ENCODE measurements at regions not wholly inside any gene's neighbourhood (a gene's known extent, or its start where the extent isn't known, plus 50 kb on each side); places are given as distances from the start of the nearest gene placed in this dataset.
A peak's percentile ranks its signal among the peaks of the same experiment; 100 is the strongest.
"Not testable (repeated sequence)": the region's sequence is repeated elsewhere in the genome, so short reads cannot be mapped to it uniquely, and the experiment has no call there.

DNA sequence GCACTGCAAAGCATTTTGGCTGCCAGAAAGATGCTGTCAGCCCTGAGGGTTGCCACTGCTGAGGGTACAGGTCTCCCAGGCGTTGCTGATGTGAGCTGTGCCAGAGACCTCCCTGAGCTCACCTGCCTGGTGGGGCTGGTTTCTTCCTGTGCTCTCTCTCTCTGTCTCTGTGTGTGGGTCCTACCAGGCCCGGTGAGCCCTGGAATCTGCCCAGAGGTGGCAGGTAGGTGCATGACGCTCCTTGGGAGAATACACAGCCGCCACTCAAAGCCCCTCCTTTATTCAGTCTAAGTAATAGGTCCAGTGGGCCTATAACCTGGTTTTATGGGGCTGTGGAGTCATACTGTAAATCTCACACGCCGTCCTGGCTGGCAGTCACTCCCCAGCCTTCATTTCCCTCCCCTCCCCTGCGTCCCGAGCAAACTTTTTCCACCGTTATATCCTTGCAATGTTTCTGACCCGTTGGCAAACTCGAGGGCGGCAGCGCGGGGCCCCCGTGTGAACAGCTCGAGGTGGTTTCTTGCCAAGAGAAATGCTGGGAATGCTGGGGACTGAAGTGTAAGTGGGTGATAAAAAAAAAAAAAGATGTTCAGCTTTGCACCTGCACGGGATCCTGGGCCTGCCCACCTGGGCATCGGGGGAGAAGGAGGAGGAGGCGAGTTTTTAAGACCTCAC, 245.9 kb downstream of the CRLF2 start:
- Histone ChIP-seq H3K27ac (ENCODE audit: low read length) (no peak overlapping the region), H3K9me3 (ENCODE audit: control insufficient read depth, low read length) (no peaks in the 10 kb centered on the region), H3K27me3 (ENCODE audit: control insufficient read depth, insufficient read depth) (no peaks in the 10 kb centered on the region), H3K4me1 (ENCODE audit: control insufficient read depth, insufficient read depth, low read length) (no peaks in the 10 kb centered on the region), H3K4me3 (ENCODE audit: low read length) (no peak overlapping the region)
- DNase-seq (peak in 1 of 3 donors; percentile 44), ATAC-seq (no peak)
- intact Hi-C loops (cut with DNase I), result no loop called here
- WGBS, result 74% methylated on average over 19 of the region's 19 CpGs

DNA sequence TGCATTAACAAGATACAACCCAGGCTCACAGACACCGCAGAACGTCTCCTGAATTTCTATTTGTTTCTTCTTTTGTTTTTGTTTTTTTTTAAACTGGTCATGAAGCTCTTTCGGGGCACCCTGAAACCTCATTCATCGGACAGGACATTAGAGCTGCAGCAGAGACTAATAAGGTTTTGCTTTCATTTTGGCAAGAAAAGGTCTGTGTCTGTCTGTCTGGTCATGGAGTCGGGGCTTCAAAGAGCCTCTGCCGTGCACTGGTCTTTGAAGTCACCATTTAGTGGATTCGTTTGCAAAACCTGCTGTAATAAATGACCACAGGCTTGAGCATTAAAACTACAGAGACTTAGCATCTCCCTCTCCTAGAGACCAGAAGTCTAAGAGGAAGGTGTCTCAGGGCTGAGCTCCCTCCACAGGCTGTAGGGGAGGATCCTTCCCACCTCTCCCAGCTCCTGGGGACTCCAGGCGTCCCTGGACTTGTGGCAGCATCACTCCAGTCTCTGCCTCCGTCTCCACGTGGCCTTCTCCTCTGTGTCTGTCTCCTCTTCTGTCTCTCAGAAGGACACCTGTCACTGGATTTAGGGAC, 247.5 kb downstream of the CRLF2 start:
- intact Hi-C loops (cut with DNase I), result no loop called here
- Histone ChIP-seq H3K4me1 (ENCODE audit: control insufficient read depth, insufficient read depth, low read length) (no peaks in the 10 kb centered on the region), H3K4me3 (ENCODE audit: low read length) (no peak overlapping the region), H3K27me3 (ENCODE audit: control insufficient read depth, insufficient read depth) (no peaks in the 10 kb centered on the region), H3K9me3 (ENCODE audit: control insufficient read depth, low read length) (no peaks in the 10 kb centered on the region), H3K27ac (ENCODE audit: low read length) (no peak overlapping the region)
- ATAC-seq, result no peak
- 55% methylated on average over 10 of the region's 10 CpGs for WGBS
- DNase-seq, result no peak

DNA sequence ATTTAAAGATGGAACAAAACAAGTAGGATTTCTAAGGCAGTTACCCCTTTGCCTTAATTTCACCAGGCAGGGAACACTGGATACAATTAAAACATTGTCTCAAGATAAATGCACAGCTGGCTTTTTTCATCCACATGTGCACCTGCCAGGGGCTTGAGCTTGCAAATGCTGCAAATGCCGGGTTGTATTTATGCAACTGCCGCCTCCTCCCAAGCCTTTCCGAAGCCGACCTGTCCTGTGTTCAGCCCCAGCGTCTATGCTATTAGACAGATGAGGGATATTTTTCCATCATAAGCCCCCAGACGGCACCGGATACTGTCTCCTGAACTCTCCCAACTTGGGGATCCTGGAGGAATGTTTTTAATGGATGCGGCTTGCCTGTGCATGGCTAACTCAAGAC, 251.6 kb downstream of the CRLF2 start:
- no peaks in the 10 kb centered on the region for H3K27me3 ChIP-seq (ENCODE audit: control insufficient read depth, insufficient read depth)
- H3K4me3 ChIP-seq (ENCODE audit: low read length), result no peak overlapping the region
- 56% methylated on average over 8 of the region's 8 CpGs for WGBS
- no peaks in the 10 kb centered on the region for H3K4me1 ChIP-seq (ENCODE audit: control insufficient read depth, insufficient read depth, low read length)
- no peak for DNase-seq
- no peaks in the 10 kb centered on the region for H3K9me3 ChIP-seq (ENCODE audit: control insufficient read depth, low read length)
- H3K27ac ChIP-seq (ENCODE audit: low read length), result no peak overlapping the region
- ATAC-seq, result no peak
- intact Hi-C loops (cut with DNase I), result no loop called here

DNA sequence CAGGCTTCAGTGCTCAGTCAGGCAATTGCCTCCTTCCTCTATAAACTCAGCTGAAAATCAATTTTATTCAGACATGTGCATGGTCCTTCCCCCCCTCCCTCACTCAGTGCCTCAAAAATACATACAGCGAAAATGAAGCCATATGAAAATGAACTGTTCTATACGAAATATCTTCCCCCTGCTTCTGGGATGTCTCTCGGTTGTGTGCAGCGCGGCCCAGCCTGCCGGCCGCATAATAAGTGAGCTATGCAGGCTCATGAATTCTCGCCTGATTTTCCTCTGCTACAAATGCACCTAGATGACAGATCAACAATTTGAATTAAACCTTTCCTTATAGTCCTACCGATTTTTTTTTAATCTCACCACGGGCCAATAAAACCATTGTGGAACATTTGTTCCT, 252.9 kb downstream of the CRLF2 start:
- Histone ChIP-seq H3K4me3 (ENCODE audit: low read length) (no peak overlapping the region), H3K27me3 (ENCODE audit: control insufficient read depth, insufficient read depth) (no peaks in the 10 kb centered on the region), H3K9me3 (ENCODE audit: control insufficient read depth, low read length) (no peaks in the 10 kb centered on the region), H3K4me1 (ENCODE audit: control insufficient read depth, insufficient read depth, low read length) (no peaks in the 10 kb centered on the region), H3K27ac (ENCODE audit: low read length) (no peak overlapping the region)
- WGBS, result 76% methylated on average over 10 of the region's 10 CpGs
- intact Hi-C loops (cut with DNase I), result no loop called here
- no peak for DNase-seq
- no peak for ATAC-seq

DNA sequence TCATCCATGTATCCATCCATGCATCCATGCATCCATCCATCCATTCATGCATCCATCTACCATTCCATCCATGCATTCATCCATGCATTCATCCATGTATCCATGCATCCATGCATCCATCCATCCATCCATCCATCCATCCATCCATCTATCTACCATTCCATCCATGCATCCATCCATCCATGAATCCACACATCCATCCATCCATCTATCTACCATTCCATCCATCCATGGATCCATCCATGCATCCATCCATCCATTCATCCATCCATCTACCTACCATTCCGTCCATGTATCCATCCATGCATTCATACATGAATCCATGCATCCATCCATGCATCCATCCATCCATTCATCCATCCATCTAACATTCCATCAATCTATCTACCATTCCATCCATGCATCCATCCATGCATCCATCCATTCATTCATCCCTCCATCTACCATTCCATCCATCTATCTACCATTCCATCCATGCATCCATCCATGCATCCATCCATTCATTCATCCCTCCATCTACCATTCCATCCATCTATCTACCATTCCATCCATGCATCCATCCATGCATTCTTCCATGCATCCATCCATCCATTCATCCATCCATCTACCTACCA, 257.2 kb downstream of the CRLF2 start:
- 68% methylated on average over 1 of the region's 1 CpG for WGBS
- H3K4me3 ChIP-seq (ENCODE audit: low read length); intact Hi-C loops (cut with DNase I); H3K27ac ChIP-seq (ENCODE audit: low read length); DNase-seq; H3K4me1 ChIP-seq (ENCODE audit: control insufficient read depth, insufficient read depth, low read length); ATAC-seq; H3K27me3 ChIP-seq (ENCODE audit: control insufficient read depth, insufficient read depth); H3K9me3 ChIP-seq (ENCODE audit: control insufficient read depth, low read length): not testable (repeated sequence)

DNA sequence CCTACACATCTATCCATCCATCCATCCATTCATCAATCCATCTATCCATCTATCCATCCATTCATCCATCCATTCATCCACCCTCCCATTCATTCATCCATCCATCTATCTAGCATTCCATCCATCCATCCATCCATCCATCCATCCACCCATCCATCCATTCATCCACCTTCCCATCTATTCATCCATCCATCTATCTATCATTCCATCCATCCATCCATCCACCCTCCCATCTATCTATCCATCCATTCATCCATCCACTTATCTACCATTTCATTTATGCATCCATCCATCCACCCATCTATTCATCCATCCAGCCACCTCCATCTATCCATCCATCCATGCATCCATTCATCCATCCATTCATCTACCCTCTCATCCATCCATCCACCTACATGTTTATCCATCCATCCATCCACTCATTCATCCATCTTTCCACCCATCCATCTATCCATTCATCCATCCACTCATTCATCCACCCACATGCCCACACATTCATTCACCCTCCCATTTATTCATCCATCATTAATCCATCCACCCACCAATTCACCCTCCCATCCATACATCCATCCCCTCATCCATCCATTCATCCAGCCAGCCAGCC, 258.5 kb downstream of the CRLF2 start:
- Histone ChIP-seq H3K9me3 (ENCODE audit: control insufficient read depth, low read length) (no peaks in the 10 kb centered on the region), H3K27ac (ENCODE audit: low read length) (no peak overlapping the region), H3K4me1 (ENCODE audit: control insufficient read depth, insufficient read depth, low read length) (no peaks in the 10 kb centered on the region), H3K27me3 (ENCODE audit: control insufficient read depth, insufficient read depth) (no peaks in the 10 kb centered on the region), H3K4me3 (ENCODE audit: low read length) (no peak overlapping the region)
- intact Hi-C loops (cut with DNase I), result no loop called here
- DNase-seq, result no peak
- no peak for ATAC-seq

DNA sequence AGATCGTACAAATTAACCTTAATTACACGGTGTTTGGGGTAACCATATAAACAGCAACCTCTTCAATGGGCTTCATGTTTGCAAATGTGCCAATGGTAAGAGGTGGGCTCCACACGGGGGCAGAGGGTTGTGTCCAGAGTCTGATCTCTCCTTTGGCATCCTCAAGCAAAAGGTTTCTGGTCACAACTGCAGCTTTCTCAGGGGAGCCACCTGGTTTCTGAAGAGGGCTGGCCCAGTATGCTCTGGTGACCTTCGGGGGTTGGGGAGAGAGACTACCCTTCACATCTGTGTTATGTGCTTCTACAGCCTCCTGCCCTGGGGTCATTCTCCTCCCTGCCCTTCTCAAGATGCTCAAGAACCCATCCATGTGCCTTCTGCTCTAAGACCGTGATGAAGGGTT, 259.6 kb downstream of the CRLF2 start:
- Histone ChIP-seq H3K4me3 (ENCODE audit: low read length) (no peak overlapping the region), H3K9me3 (ENCODE audit: control insufficient read depth, low read length) (no peaks in the 10 kb centered on the region), H3K4me1 (ENCODE audit: control insufficient read depth, insufficient read depth, low read length) (no peaks in the 10 kb centered on the region), H3K27ac (ENCODE audit: low read length) (no peak overlapping the region), H3K27me3 (ENCODE audit: control insufficient read depth, insufficient read depth) (no peaks in the 10 kb centered on the region)
- intact Hi-C loops (cut with DNase I), result no loop called here
- DNase-seq (no peak), ATAC-seq (no peak)
- 78% methylated on average over 5 of the region's 5 CpGs for WGBS

DNA sequence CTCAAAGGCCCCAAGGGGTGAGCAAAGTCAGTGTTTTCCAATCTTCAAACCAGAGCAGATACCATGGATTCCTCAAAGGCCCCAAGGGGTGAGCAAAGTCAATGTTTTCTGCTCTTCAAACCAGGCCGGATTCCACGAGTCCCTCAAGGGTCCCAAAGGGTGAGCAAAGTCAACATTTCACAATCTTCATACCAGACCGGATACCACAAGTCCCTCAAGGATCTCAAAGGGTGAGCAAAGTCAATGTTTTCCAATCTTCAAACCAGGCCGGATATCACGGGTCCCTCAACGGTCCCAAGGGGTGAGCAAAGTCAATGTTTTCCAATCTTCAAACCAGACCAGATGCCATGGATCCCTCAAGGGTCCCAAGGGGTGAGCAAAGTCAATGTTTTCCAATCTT, 265.2 kb downstream of the CRLF2 start:
- intact Hi-C loops (cut with DNase I); H3K4me1 ChIP-seq (ENCODE audit: control insufficient read depth, insufficient read depth, low read length); H3K27ac ChIP-seq (ENCODE audit: low read length); ATAC-seq; H3K27me3 ChIP-seq (ENCODE audit: control insufficient read depth, insufficient read depth); H3K9me3 ChIP-seq (ENCODE audit: control insufficient read depth, low read length); H3K4me3 ChIP-seq (ENCODE audit: low read length); DNase-seq: not testable (repeated sequence)
- 72% methylated on average over 6 of the region's 6 CpGs for WGBS

DNA sequence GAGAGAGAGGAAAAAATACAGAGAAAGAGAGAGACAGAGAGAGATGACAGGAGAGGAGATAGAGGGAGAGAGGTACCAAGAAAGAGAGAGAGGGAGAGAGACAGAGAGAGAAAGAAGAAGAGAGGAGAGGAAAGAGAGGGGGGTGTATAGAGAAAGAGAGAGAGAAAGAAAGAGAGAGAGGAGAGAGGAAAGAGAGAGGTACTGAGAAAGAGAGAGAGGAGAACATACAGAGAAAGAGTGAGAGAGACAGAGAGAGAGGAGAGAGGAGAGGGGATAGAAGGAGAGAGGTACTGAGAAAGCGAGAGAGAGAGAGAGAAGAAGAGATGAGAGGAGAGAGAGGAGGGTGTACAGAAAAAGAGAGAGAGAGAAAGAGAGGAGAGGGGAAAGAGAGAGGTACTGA, 269.4 kb downstream of the CRLF2 start:
- no peak overlapping the region for H3K27ac ChIP-seq (ENCODE audit: low read length)
- intact Hi-C loops (cut with DNase I), result no loop called here
- no peak for ATAC-seq
- no peaks in the 10 kb centered on the region for H3K27me3 ChIP-seq (ENCODE audit: control insufficient read depth, insufficient read depth)
- no peak for DNase-seq
- H3K4me3 ChIP-seq (ENCODE audit: low read length), result no peak overlapping the region
- no peaks in the 10 kb centered on the region for H3K4me1 ChIP-seq (ENCODE audit: control insufficient read depth, insufficient read depth, low read length)
- no peaks in the 10 kb centered on the region for H3K9me3 ChIP-seq (ENCODE audit: control insufficient read depth, low read length)
- WGBS, result 0% methylated on average over 1 of the region's 1 CpG

DNA sequence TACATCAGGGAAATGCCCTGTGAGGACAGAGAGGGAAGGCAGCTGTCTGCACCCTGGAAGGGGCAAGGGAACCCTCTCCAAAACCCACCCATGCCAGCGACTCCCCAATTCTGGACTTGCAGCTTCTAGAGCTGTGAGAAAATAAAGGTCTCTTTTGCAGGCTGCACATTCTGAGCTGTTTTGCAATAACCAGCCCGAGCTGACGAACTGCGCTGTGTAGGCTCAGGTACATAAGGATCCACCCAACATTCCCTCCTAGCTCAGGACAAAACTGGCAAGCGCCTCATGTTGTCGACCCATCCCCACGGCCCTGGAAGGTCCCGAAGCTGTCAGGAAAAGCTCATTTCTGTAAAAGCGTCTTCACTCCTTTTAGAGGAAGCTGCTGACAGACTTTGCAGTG, 271.8 kb downstream of the CRLF2 start:
- intact Hi-C loops (cut with DNase I), result no loop called here
- Histone ChIP-seq H3K4me3 (ENCODE audit: low read length) (no peak overlapping the region), H3K4me1 (ENCODE audit: control insufficient read depth, insufficient read depth, low read length) (no peaks in the 10 kb centered on the region), H3K9me3 (ENCODE audit: control insufficient read depth, low read length) (no peaks in the 10 kb centered on the region), H3K27me3 (ENCODE audit: control insufficient read depth, insufficient read depth) (no peaks in the 10 kb centered on the region), H3K27ac (ENCODE audit: low read length) (no peak overlapping the region)
- DNase-seq, result no peak
- ATAC-seq, result no peak
- 67% methylated on average over 9 of the region's 9 CpGs for WGBS

DNA sequence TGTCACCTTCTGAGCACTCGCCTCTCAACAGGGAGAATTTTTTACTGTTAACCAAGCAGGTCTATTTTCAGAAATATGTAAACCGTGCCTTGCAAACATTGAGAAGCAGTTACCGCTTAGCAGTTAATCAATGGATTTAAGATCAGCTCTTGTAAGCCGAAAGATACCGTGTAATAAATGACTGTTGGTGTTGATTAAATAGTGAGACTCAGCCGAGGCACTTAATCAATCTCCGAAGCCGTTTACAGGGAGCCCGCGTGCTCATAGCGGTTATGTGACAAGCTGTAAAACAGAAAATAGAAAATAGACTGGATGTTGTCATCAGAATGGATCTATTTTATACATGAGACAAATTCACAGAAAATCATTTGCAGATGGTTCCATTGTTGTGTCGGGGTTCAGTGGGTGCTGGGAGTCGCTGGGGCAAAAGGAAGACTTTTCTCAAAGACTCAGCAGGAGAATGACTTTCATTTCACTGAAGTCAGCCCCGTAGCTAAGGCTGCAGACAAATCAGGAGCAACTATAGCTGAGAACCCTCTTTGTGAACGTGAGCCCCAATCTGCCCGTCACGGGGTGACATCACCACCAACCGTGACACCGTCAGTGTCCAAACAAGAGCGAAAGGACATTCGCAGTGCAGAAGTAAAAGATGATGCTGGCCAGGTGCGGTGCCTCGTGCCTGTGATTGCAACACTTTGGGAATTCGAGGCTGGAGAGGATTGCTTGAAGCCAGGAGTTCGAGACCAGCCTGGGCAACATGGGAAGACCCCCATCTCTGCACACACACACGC, 275.3 kb downstream of the CRLF2 start:
- WGBS, result 78% methylated on average over 26 of the region's 26 CpGs
- H3K4me1 ChIP-seq (ENCODE audit: control insufficient read depth, insufficient read depth, low read length), result no peaks in the 10 kb centered on the region
- no peaks in the 10 kb centered on the region for H3K27me3 ChIP-seq (ENCODE audit: control insufficient read depth, insufficient read depth)
- no peak overlapping the region for H3K4me3 ChIP-seq (ENCODE audit: low read length)
- intact Hi-C loops (cut with DNase I), result no loop called here
- no peak overlapping the region for H3K27ac ChIP-seq (ENCODE audit: low read length)
- ATAC-seq, result no peak
- DNase-seq, result no peak
- no peaks in the 10 kb centered on the region for H3K9me3 ChIP-seq (ENCODE audit: control insufficient read depth, low read length)

Measured in right cardiac atrium (tissue), 5 donors.